Inflammatory macrophage treated with lipopolysaccharide for 4 hours (primary cell): ENCODE measurements at regions not wholly inside any gene's neighbourhood (a gene's known extent, or its start where the extent isn't known, plus 50 kb on each side); places are given as distances from the start of the nearest gene placed in this dataset.

Experiments used
- DNase-seq: peaks from one replicate; pipeline ENCODE4 v3.0.0-alpha.2; 2020

DNA sequence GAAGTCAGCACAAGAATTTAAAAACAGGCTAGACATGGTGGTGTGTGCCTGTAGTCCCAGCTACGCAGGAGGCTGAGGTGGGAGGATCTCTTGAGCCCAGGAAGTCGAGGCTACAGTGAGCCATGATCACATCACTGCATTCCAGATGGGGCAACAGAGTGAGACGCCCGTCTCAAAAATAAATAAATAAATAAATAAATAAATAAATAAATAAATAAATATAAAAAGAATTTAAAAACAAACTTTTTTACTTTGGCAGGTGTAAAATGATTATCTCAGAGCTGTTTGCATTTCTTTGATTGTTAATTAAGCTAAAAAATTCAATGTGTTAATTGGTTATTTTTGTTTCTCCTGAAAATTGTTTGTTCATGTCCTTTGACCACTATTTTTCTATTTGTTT lies 97.5 kb upstream of the RPS6KA3 start:
- DNase-seq: no peak

DNA sequence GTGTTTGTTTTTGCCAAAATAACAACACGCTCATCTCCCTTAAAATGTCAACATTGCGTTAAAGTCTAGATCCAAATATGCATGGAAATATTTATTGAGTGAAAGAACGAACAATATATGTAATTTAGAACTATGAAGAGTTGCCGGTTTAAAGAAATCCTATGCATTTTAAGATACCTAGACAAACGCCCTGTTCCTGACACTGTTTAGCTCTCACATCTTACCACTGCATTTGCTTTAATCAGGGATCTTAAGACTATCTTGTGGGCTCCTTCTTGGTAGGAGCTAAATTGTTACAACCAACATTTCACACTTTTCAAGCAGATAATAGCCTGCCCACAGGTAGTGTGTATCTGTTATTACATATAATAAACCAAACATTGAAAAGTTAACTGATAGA lies 96.6 kb upstream of the RPS6KA3 start:
- DNase-seq: no peak

DNA sequence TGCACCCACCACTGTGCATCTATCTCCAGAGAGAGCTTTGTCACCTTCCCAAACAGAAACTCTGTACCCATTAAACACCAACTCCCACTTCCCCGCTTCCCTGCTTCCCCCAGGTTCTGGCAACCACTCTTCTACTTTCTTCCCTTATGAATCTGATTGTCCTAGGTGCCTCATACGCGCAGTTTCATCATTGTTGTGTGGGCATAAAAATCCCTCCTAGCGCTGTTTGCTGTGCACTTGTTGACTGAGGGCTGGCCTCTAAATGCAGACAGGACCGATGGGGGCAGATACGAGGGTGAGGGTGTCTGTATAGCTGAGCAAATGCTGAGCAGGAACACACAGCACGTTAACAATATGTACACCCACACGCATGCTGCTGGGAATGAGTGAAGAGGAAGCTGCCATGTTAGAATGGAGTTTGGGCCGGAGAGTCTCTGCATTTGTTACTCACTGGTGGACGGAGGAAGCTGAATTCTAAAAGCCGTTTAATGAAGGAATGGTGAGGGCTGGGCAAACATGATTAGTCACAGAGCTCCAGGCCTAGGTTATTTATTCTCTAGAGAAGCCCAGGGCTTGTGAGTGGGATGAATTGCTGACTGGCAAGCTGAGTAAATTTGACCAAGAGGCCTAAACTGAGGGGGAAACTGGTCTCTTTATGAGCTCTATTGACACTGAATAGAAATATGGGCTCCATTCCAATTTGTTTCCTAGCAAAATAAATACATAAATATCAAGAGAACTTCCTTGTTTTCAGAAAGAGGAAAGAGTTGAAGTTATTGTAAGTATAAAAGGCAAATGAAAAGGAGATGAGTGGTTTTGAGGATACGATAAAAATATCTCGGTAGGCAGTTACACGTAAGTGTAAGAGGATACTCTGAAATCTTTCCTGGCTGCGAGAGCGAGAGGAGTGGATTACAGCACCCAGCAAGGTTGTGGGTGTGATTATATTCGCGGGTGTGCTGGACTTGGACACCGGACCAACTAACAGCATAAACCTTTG lies 95.9 kb upstream of the RPS6KA3 start:
- peak; percentile 54 for DNase-seq

DNA sequence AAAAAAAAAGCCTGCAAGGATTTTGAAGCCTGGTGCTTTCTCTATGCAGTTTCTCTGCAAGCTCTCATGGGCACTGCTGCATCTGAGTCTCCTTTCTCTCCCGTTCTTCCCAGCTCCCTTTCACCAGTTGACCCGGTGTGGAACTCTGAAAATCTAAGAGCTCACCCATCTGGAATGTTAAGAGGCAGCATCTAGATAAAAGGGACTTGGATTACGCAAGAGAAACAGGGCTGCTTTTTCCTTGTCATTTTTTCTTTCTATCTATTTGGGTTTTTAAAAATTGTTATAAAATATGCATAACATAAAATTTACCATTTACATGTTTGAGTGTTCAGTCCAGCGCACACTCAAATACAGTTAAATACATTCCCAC lies 95.2 kb upstream of the RPS6KA3 start:
- DNase-seq: no peak

DNA sequence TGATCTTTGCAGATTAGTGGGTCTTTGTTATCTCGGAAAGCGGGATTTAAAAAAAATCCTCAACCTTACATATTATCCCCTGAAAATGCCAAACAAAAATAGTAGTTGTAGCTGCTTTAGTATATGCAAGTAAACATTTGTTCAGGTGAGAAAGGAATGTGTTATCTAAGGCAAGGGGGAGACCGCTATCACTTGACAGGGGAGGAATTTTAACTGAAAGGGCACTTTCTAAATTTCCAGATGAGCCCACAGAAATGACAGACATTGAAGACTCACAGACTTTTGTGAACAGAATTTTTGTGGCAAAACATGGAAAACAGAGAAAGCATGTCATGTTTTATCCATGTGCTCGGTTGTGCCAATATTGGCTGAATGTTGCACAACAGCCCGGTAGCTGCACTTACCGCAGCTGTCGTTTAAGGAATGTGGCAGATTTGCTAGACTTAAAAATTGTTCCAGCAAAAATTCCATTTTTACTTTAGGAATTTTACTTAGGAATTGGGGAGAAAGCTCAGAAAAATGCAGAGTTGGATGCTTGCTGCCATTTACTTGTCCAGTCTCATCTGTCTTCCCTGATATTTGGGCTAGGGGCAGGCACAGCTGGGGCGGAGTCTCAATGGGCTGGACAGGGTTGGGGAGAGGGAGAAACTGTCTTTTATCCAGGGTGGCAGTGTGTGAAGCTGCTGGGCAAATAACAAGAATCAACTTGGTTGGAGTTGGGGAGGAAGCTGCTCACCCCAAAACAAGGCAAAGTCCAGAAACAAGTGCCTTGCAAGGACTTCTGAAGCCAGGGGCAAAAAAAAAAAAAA lies 94.6 kb upstream of the RPS6KA3 start:
- DNase-seq: no peak

DNA sequence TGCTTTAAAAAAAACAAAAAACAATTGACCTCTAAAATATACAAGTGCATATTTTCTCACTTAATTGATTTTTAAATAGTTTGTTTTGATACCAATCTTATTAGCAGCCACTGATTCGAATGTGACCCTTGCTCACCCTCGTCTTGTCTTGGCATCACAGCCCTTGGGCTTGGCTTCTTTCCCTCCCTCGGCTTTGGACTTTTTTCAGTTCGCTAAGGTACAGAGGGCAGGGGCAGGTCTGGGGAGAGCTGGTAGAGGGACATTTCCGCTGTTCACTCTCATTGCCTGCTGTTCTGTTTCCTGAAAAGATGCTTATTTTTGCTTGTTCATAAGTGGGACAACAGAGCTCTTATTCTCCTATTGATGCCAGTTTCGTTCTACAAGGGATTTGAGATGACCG lies 88.5 kb upstream of the RPS6KA3 start:
- DNase-seq: no peak

DNA sequence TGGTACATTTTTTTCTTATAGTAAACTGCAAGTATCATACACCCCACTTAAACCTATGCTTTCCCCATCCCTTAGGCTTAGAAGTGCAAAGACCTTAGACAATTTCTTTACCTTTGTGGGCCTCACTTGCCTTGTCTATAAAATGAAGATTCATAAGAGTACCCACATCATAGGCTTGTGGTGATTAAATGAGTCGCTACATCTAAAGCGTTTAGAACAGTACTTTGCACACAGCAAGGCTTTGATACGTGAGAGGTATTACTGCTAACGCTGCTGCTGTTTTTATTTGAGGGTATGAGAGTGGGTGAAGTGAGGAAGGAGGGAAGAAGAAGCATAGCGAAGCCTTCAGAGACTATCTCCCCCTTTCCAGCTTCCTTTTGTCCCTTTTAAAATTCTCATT lies 87.8 kb upstream of the RPS6KA3 start:
- DNase-seq: no peak

DNA sequence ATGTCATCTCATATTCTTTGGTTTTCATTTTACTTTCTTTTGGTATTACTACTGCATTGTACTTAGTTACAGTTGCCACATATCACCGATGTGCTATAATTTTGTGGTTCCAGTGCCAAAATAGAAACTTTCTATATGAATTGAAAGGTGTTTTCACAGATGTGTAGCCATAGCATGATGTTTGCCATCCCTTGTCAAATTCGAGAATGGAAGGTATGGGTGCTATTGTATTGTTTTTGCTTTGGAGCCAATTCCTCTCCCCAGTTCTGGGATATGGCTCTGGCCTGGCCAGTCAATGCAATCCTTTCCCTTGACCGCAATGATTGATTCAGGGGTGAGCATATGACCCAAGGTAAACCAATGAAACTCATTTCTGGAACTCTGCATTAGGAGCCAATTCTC lies 86.2 kb upstream of the RPS6KA3 start:
- DNase-seq: no peak

DNA sequence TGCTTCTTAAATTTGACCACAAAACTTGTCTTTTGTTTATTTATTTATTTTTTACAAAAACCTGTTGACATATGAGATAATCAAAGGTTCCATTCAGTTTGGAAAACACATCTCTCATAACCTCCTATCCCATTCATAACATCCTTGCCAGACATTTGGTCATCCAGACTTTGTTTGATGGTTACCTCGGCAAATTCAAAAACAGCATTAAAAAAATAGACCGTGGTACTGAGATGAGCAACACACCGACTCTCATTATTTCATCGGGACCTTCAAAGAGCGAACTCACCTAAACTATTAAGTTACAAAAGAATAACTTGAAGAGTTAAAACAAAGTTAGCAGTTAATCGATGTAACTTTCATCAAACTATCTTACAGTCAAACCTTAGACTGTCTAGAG lies 85.8 kb upstream of the RPS6KA3 start:
- no peak for DNase-seq

DNA sequence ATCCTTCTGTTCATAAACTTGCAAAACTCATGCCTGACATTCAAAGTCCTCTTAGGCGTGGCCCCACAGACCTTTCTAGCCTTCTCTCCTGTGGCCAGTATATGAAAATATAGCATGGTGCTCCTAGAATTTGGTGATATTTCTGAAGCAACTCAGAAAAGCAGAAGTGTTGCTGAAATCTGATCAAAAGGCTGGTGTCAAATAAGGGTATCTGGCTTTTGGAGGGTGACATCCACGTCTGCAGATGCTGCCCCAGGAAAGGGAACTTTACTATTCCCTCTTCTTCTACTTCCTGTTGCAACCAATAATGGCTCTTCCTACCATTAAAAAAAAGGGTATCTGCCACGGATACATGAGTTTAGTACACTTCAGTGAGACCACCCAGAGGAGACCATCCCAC lies 83.9 kb upstream of the RPS6KA3 start:
- DNase-seq: no peak

DNA sequence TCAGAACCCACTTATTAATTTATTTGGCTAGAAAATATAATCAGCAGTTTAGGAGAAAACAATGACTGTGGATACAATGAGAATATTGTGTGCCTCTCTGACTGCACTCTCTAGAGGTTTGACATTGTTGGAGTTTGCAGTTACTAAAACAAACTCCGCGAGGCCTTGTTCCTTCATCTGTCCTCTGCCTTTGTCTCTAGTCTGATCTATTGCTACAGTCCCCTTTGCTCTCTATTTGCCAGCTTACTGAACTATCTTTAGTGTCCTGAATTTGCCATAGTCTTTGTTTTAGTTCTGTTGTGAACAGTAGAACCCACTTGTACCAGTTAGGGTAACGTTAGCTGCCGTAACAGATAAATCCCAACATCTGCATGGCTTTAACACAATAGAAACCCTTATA lies 81.4 kb upstream of the RPS6KA3 start:
- DNase-seq: no peak

DNA sequence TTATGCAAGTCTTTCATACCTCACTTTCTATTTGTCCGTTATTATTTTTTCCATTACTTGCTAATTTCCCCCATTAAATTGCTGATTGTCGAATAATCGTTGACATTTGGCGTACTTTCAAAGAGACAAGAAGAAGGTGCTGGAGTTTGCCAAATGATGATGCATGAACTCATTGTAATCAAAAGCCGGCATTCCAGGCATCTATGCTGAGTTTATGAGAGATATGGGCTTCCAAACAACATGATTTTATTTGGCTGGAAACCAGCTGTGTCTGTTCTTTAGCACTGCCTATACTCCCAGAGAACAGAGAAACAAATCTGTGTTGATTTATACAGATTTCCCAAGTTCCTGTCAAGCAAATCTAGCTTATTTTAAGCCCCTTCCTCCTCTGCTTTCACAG lies 80.8 kb upstream of the RPS6KA3 start:
- no peak for DNase-seq

DNA sequence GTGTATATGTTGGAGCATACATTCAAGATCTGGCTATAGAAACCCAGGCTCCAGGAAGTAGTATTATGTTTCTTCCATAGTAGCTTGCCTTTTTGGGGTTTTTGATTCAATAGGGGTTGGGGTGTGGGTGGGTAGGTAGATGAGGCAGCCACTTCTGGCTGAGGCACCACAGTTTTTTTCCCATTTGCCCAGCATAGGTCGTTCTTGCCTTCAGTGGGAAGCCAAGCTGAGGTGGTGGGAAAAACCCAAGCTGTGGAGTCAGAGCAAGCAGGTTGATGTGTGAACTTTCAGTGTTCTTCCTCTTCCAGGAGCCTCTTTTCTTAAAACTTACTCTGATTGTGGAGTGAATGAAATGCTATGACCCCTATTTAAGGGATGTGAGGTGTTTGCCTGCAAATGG lies 67.0 kb upstream of the RPS6KA3 start:
- no peak for DNase-seq

DNA sequence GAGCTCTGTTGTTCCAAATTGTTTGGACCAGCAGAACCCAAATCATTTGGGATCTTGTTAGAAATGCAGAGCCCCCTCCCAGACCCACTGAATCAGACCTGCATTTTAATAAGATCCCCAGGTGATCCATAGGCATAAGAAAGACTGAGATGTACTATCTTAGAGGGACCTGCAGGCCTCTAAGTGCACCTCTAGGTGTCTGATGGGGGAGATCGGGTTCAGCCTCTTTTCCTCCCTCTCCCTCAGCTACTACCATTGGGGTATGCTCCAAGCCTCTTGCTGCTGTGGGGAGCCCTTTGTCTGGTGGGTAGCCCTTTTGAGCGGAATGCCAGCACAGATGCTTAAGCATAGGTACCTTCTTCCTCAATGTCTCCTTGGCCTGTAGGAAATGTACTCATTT lies 63.8 kb upstream of the RPS6KA3 start:
- DNase-seq: no peak

DNA sequence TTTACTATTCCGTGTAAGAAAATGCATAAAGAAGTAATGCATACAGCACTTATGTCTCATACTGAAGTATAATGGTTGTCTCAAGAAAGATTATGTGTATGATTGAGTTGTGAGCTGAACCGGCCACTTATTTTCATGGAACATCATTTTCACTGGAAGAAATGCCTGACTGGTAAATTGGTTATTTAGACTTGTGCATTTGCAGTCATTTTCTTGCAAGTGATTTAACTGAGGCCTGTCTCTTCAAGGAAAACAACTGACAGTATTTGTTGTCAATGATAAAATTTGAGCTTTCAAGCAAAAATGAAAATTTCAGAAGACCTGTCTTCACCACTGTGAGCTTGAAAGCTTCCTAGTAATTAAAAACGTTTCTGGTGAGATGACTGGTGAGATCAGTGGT lies 62.7 kb upstream of the RPS6KA3 start:
- no peak for DNase-seq

DNA sequence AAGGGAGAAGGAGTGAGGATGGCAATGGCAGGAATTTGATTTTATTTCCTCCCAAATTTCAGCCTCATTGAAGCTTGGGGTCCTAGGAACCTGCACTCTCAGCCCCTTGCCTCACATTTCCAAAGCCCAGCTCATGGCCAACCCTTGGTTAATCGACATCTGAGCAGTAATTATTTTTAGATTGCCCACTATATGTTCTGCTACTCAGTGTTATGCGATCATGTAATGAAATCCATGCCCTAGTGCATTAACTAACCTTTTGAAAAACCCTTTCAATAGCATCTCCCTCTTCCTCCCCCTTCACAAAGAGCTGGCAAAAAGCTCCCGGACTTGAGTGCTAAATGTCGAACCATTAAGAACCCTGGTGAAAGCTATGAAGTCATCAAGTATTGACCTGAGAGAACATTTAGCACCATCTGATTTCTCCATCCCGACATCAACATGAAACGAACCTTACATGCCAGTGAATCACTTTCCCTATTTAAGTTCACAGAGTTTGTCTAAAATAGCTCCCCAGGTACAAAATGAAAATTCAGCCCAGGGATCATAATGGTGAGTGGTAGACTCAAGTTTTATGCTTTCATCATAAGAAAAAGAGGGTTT lies 59.2 kb upstream of the RPS6KA3 start:
- no peak for DNase-seq

DNA sequence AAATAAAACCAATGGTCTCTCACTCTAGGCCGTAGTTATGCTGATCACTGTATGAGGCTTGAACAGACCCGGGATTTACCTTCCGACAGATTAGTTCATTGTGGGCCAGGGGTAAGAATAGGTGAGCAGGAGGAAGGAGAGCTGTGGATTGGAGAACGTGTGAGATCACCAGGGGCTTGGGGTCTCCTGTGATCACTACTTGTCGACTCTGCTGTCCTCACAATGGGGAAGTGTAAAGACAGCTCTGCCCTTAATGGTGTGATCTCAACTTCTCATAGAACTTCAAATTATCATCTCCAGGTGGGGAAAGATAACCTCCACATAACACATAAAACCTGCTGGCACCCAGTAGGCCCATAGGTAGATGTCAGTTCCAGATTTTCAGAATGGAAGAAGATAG lies 56.2 kb upstream of the RPS6KA3 start:
- no peak for DNase-seq

DNA sequence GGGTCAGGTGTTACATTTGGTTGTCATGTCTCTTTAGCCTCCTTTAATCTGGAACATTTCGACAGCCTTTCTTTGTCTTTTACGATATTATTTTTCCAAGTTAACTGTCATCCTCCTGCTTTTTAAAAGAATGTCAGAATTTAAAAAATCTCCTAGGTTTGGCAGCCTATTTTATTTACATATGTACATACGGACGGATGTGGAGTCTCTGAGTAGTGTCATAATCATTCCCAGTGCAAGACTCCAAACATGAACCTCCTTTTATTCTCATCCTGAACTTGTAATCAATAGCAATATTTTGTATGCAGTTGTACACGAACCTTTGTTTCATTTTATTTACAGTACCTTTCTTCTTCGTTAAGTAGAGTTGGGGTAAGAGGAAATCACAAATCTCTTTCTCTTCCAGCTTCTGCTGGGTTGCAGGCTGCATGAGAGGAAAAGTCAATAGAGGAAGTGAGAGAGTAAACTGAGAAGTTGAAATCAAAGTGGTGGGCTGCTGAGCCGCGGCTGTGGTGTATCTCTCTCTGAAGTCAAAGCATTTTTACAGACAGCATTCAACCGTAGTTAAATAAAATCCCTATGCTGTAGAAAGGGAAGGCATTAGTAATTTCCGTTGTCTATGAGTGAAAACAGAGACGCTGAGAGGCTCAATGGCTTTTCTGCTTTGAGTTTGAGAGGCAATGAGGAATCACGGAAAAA lies 53.9 kb upstream of the RPS6KA3 start:
- peak; percentile 71 for DNase-seq

DNA sequence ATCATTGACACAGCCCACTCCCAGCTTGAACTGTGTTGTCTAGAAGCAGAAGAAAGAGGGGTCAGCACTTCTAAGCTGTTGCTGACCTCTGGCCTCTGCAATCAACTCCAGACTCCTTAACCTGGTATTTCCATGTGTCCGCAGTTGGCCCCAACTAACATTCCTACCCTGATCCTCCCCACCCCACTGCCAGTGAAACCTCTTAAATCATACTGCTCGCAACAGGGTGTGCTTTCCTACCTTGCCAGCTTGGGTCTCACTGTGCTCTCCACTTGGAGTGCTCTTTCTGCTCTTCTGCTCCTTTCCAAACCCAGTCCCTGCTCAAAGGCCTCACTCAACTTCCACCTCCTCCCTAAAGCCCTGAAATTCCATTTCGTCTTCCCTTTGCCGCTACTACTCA lies 52.3 kb upstream of the RPS6KA3 start:
- DNase-seq: no peak

DNA sequence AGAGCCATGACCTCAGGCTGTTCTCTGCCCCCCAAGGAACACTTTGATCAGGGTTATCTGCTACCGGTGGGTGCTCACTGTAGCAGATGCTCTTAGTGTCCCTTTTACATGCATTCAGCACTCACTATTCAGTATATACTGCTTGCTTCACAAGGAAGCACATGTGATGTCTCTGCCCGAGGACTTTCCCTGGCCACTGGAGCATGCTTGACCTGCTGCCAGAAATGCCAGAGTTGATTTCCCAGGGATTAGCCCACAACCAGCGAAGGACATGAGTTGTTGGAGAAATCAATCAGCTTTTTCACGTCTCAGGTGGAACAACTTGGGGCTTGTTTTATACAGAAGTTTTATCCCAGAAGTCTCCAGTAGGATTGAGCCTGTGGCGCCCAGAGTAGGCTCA lies 51.2 kb upstream of the RPS6KA3 start:
- DNase-seq: no peak
